ENCODE measurements at regions not wholly inside any gene's neighbourhood (a gene's known extent, or its start where the extent isn't known, plus 50 kb on each side); places are given as distances from the start of the nearest gene placed in this dataset.
"Not testable (repeated sequence)": the region's sequence is repeated elsewhere in the genome, so short reads cannot be mapped to it uniquely, and the experiment has no call there.

GRCh38 chr15:81653259-81653658 lies 279.2 kb upstream of the TMC3 start:
- Mint-ChIP-seq H3K27ac (no peak overlapping the region), H3K4me3 (ENCODE audit: low read depth) (no peak overlapping the region), H3K27me3 (no peaks in the 10 kb centered on the region), H3K9me3 (ENCODE audit: low read depth) (peaks cover 5% of the 10 kb centered on the region), H3K36me3 (ENCODE audit: insufficient read depth) (peaks cover 11% of the 10 kb centered on the region), H3K4me1 (ENCODE audit: low read depth) (no peaks in the 10 kb centered on the region)
- DNase-seq (ENCODE audit: low spot score, unreplicated experiment), result no peak
- TF ChIP-seq, protein P1, sequence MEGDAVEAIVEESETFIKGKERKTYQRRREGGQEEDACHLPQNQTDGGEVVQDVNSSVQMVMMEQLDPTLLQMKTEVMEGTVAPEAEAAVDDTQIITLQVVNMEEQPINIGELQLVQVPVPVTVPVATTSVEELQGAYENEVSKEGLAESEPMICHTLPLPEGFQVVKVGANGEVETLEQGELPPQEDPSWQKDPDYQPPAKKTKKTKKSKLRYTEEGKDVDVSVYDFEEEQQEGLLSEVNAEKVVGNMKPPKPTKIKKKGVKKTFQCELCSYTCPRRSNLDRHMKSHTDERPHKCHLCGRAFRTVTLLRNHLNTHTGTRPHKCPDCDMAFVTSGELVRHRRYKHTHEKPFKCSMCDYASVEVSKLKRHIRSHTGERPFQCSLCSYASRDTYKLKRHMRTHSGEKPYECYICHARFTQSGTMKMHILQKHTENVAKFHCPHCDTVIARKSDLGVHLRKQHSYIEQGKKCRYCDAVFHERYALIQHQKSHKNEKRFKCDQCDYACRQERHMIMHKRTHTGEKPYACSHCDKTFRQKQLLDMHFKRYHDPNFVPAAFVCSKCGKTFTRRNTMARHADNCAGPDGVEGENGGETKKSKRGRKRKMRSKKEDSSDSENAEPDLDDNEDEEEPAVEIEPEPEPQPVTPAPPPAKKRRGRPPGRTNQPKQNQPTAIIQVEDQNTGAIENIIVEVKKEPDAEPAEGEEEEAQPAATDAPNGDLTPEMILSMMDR (IDR thresholded peaks at IDR 0.05; ENCODE audit: unreplicated experiment), result no peak

DNA sequence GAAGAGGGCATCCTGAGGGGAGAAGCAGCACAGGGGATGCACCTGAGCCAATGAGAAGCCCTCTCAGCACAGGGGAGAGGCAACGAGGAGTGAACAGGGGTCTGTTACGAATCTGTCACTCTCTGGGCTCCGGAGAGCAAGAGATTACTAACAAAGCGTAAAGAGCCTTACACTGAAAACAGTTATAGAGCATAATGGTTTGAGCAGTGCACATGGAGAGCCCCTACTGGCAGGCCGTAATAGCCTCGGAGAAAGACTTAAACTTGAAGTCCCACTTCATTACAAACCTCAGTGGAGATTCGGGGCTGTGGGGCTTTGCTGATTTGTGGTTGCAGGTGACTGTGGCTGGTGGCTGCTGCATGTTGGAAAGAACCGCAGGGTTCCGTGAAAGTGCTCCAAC lies 271.5 kb upstream of the TMC3 start:
- TF ChIP-seq, protein P1 (IDR thresholded peaks at IDR 0.05; ENCODE audit: unreplicated experiment), result no peak
- H3K27me3 Mint-ChIP-seq, result no peaks in the 10 kb centered on the region
- H3K9me3 Mint-ChIP-seq (ENCODE audit: low read depth), result no peaks in the 10 kb centered on the region
- H3K4me1 Mint-ChIP-seq (ENCODE audit: low read depth), result no peaks in the 10 kb centered on the region
- no peak overlapping the region for H3K4me3 Mint-ChIP-seq (ENCODE audit: low read depth)
- H3K36me3 Mint-ChIP-seq (ENCODE audit: insufficient read depth), result peaks cover 4% of the 10 kb centered on the region
- no peak overlapping the region for H3K27ac Mint-ChIP-seq
- no peak for DNase-seq (ENCODE audit: low spot score, unreplicated experiment)

DNA sequence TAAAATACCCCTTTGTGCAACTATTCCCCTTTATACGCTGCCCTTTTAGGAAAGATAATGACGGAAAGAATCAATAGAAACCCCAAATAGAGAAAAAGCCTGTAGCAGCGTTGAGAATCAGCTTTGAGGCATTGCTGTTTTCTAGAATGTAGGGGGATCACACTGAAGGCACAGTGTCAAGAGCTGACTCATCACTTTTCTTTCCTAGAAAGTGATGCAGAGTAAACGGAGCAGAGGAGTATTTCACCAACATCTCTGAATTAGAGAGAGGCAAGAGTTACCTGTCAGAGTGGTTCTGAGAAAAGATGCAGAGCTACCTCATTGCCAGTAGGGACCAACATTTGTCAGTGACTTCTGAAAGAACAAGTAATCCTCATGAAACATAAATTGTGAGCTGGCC lies 269.8 kb upstream of the TMC3 start:
- Mint-ChIP-seq H3K27me3 (no peaks in the 10 kb centered on the region), H3K4me1 (ENCODE audit: low read depth) (no peaks in the 10 kb centered on the region), H3K4me3 (ENCODE audit: low read depth) (no peak overlapping the region), H3K36me3 (ENCODE audit: insufficient read depth) (peaks cover 14% of the 10 kb centered on the region), H3K27ac (no peak overlapping the region), H3K9me3 (ENCODE audit: low read depth) (peaks cover 11% of the 10 kb centered on the region)
- TF ChIP-seq, protein P1 (IDR thresholded peaks at IDR 0.05; ENCODE audit: unreplicated experiment), result no peak
- DNase-seq (ENCODE audit: low spot score, unreplicated experiment), result no peak

DNA sequence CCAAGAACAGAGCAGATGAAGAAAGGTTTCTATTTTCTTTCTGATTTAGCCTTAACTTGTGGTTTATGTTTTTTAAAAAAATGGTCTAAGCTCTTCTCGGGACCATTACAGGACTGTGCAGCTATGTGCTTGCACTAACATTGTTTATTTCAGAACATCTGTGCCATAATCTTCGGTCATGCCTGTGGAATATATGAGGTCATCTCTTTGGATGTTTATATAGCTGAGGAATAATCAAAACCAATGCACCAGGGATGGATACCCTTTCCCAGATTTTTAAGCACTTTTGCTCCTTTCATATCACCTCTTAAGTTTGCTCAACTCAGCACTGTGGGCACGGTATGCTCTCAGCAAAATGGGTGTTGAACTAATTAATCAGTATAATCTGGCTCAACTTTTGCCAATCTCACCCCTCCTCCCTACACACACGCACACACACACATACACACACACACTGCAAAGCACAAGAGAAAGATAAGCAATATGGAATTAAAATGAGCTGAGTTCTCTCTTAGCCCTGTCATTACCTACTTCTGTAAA lies 268.5 kb upstream of the TMC3 start:
- H3K27me3 Mint-ChIP-seq, result no peaks in the 10 kb centered on the region
- H3K9me3 Mint-ChIP-seq (ENCODE audit: low read depth), result peaks cover 16% of the 10 kb centered on the region
- no peak overlapping the region for H3K4me3 Mint-ChIP-seq (ENCODE audit: low read depth)
- no peak for DNase-seq (ENCODE audit: low spot score, unreplicated experiment)
- peaks cover 21% of the 10 kb centered on the region for H3K36me3 Mint-ChIP-seq (ENCODE audit: insufficient read depth)
- H3K4me1 Mint-ChIP-seq (ENCODE audit: low read depth), result no peaks in the 10 kb centered on the region
- no peak overlapping the region for H3K27ac Mint-ChIP-seq
- TF ChIP-seq, protein P1 (IDR thresholded peaks at IDR 0.05; ENCODE audit: unreplicated experiment), result no peak

GRCh38 chr15:81636064-81636463 lies 262.1 kb upstream of the TMC3 start:
- not testable (repeated sequence) for DNase-seq (ENCODE audit: low spot score, unreplicated experiment); H3K4me3 Mint-ChIP-seq (ENCODE audit: low read depth); H3K4me1 Mint-ChIP-seq (ENCODE audit: low read depth); H3K27ac Mint-ChIP-seq; H3K27me3 Mint-ChIP-seq
- peaks cover 27% of the 10 kb centered on the region for H3K36me3 Mint-ChIP-seq (ENCODE audit: insufficient read depth)
- peaks cover 35% of the 10 kb centered on the region for H3K9me3 Mint-ChIP-seq (ENCODE audit: low read depth)

DNA sequence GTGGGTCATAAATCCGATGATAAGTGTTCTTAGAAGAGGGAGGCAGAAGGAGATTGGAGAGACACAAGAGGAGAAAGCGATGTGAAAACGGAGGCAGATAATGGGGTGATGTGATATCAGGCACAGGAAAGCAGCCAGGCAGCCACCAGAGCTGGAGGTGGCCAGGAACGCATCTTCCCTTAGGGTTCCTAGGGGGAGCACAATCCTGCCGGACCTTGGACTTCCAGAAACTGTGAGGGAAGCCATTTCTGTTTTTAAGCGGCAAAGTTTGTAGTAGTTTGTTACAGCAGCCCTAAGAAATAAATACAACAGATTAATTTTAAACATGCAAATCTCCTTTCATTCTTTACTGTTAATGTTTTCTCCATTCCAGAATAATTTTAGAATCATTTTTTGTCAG lies 259.9 kb upstream of the TMC3 start:
- H3K36me3 Mint-ChIP-seq (ENCODE audit: insufficient read depth), result peaks cover 15% of the 10 kb centered on the region
- DNase-seq (ENCODE audit: low spot score, unreplicated experiment), result no peak
- peaks cover 26% of the 10 kb centered on the region for H3K9me3 Mint-ChIP-seq (ENCODE audit: low read depth)
- H3K27ac Mint-ChIP-seq, result no peak overlapping the region
- no peaks in the 10 kb centered on the region for H3K27me3 Mint-ChIP-seq
- no peaks in the 10 kb centered on the region for H3K4me1 Mint-ChIP-seq (ENCODE audit: low read depth)
- no peak overlapping the region for H3K4me3 Mint-ChIP-seq (ENCODE audit: low read depth)
- TF ChIP-seq, protein P1 (IDR thresholded peaks at IDR 0.05; ENCODE audit: unreplicated experiment), result no peak
